RPMI8226 (cell line): ENCODE measurements at regions not wholly inside any gene's neighbourhood (a gene's known extent, or its start where the extent isn't known, plus 50 kb on each side); places are given as distances from the start of the nearest gene placed in this dataset.

Experiments
- DNase-seq: peaks from one replicate; pipeline ENCODE4 v3.0.0-alpha.2; 2015

GRCh38 chr3:163927521-163927920 lies 1150.8 kb downstream of the SI start:
- no peak for DNase-seq

DNA sequence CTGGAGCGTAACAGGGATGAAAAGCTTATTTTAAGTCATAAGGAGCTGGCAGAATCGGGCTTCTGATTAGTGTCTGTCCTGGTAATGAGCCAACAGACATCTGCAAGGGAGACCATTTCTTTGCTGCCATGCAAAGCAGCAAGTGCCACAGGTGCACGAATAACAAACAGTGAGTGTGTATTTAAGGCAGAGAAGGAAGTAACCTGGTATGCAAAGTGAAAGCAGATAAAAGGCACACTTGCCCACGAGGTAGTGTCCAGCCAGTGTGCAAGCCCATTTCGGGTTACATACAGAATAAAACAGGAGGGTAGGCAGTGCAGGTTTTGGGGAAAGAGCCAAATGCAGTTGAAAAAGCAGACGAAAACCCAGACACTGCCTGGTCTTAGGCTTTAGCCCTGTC lies 1153.7 kb downstream of the SI start:
- peak; percentile 77 for DNase-seq

GRCh38 chr3:163919154-163919553 lies 1159.1 kb downstream of the SI start:
- no peak for DNase-seq

DNA sequence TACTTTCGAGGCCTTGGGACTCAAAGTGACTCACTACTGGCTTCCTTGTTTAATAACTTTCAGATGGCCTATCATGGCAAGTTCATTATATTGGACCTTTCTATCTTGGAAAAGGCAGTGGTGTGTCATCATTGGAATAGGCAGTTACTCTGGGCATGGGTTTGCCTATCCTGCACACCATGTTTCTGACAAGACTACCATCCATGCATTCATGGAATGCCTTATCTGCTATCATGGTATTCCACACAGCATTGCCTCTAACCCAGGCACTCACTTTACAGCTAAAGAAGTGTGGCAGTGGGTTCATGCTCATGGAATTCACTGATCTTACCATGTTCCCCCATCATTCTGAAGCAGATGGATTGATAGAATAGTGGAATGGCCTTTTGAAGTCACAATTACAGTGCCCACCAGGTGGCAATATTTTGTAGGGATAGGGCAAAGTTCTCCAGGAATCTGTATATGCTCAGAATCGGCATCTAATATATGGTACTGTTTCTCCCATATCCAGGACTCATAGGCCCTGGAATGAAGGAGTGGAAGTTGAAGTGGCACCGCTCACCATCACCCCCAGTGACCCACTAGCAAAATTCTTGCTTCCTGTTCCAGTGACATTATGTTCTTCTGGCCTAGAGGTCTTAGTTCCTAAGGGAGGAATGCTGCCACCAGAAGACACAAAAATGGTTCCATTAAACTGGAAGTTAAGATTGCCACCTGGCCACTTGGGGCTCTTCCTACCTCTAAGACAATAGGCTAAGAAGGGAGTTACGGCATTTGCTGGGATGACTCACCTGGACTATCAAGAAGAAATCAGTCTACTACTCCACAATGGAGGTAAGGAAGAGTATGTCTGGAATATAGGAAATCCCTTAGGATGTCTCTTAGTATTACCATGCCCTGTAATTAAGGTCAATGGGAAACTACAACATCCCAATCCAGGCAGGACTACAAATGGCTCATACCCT lies 1161.4 kb downstream of the SI start:
- DNase-seq = peak; percentile 49

- DNase-seq = no peak
Measured at GRCh38 chr3:163915280-163915679, 1163.0 kb downstream of the SI start.

DNA sequence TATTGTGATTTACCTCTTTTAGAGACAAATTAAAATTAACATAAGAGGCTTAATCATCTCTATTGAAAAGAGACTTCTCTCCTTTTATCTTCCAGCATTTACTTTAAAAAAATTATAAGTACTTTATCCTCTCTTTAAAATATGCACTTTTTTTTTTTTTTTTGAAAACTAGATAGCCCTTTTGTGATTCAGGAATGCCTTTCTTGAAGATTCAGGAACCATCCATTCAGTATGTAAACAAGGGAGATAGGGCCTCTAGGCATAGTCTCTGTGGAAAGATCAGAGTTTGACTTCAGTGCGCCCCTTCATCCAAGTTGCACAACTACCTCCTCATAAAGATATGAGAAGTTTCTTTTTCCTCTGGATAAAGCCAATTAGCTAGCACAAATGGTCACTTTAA lies 1163.7 kb downstream of the SI start:
- no peak for DNase-seq

DNA sequence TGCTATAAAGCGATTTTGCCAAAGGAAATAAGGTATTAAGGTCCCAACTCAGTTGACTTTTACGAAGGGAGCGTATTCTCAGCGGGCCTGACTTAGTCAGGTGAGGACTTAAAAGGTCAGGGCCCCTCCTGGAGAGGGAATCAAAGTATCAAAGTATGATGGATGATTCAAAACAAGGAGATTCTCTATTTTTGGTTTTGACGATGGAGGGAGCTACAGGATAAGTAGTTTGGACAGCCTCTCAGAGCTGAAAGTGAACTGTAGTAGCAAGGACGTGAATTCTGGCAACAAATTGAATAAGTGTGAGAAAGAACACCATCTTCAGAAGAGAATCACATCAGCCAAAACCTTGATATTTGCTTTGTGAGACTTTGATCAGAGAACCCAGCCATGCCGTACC lies 1186.5 kb downstream of the SI start:
- no peak for DNase-seq

- DNase-seq = no peak
Measured at GRCh38 chr3:163890661-163891060, 1187.6 kb downstream of the SI start.

DNA sequence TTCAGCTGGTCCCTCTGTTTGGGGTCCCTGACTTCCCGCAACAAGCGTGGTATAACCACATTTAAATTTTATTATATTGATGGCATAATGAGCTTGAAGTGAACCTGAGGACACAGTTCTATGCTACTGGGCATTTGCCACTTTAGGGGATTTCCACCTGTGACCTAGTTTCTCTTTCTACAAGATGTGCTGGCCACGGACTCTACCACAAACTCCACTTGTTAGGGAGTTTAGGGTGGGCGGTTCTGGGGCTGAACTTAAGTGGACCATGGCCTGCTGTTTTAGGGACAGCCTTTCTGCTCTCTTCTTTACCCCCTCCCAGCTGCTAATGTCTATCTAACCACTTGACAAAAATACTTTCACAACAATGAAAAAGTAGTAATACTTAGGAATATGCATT lies 1199.1 kb downstream of the SI start:
- no peak for DNase-seq

- no peak for DNase-seq
Measured at GRCh38 chr3:163878396-163878795, 1199.9 kb downstream of the SI start.

- no peak for DNase-seq
Measured at GRCh38 chr3:163877805-163878204, 1200.5 kb downstream of the SI start.

GRCh38 chr3:163863146-163863545 lies 1215.2 kb downstream of the SI start:
- DNase-seq = no peak

- no peak for DNase-seq
Measured at GRCh38 chr3:163852233-163852632, 1226.1 kb downstream of the SI start.

GRCh38 chr3:163838769-163839168 lies 1239.5 kb downstream of the SI start:
- DNase-seq = no peak

- no peak for DNase-seq
Measured at GRCh38 chr3:163832547-163832946, 1245.7 kb downstream of the SI start.

DNA sequence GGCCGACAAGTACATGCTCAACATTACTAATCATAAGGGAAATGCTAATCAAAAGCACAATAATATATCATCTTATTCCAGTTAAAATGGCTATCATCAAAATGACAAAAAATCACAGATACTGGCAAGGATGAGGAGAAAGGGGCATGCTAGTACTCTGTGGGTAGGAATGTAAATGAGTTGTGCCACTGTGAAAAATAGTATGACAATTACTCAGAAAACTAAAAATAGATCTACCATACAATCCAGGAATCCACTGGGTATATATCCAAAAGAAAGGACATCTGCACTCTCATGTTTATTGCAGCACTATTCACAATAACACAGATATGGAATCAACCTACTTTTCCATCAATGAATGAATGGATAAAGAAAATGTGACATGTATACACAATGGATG lies 1256.5 kb downstream of the SI start:
- no peak for DNase-seq

DNA sequence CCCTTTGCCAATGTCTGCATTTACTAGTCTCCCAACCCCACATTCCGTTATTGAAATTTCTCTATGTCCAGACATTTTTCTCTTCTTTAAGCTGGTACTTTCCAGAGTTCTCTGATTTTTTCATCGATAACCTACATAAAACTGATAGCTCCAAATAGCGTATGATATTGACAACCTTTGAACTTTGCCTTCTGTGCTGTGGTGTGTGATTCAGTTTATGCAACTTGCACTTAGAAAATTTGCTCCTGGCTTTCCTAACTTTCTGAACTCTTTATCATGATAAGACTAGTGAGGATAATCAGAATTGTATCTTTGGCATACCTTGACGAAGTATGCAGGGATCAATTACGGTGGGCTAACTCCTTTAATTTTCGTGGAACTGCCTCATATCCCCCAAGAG lies 1261.3 kb downstream of the SI start:
- no peak for DNase-seq

- peak; percentile 28 for DNase-seq
Measured at GRCh38 chr3:163813935-163814334, 1264.4 kb downstream of the SI start.

DNA sequence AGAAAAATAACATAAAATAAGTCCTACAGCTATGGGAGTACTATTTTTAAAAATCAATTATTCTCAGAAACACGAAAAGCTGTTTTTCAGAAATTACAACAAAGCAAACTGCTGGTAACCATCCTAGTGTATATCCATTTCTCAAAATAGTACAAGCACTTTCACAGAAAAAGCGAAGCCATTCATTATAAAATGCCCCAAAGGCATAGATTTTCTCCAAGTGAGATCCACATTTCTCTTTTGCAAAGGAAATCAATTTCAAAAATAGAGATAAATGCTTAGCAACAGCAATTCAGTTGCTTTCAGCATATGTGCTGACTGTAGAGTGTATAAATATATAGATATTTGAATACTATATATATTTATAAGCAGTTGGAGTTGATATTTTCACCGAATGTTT lies 1266.3 kb downstream of the SI start:
- DNase-seq = no peak

DNA sequence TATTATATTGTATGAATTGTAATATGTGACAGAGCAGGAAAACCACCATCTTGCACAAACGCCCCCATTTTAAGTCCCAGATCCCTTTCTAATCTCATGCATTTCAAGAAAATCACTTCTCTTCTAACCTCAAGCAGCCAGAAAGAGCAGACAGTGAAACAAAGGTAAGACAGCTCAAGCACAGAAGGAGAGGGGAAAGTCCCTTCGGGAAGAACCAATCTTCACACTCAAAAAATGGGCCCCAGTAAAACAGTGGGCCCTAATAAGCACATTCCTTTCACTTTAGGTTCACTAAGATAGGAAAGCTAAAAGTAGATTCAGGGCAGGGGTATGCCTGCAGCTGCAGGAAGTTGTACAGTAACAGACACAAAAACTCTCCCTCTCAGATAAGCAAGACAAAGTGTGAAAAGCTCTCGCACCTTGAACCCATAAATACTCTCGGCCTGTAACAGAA lies 1268.7 kb downstream of the SI start:
- peak; percentile 51 for DNase-seq

DNA sequence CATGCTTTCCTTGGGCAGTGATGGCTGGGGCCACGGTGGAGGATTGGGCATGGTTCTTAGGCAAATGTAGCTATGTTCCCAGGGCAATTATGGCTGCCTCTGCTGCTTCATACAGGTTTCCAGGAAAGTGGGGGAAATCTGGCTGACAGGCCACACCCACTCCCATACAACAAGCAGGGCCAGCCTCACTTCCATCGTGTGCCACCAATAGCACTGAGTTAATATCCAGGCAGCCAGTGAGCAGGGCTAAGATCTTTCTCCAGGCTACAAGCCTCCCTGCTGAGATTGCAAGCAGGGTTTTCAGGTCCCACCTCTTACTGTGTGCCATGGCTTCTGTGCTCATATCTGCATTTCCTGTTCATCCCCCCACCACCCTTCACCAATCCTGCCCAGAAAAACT lies 1291.9 kb downstream of the SI start:
- DNase-seq = no peak

- peak; percentile 40 for DNase-seq
Measured at GRCh38 chr3:163785693-163786092, 1292.6 kb downstream of the SI start.

GRCh38 chr3:163779396-163780344 lies 1298.6 kb downstream of the SI start:
- DNase-seq = no peak

DNA sequence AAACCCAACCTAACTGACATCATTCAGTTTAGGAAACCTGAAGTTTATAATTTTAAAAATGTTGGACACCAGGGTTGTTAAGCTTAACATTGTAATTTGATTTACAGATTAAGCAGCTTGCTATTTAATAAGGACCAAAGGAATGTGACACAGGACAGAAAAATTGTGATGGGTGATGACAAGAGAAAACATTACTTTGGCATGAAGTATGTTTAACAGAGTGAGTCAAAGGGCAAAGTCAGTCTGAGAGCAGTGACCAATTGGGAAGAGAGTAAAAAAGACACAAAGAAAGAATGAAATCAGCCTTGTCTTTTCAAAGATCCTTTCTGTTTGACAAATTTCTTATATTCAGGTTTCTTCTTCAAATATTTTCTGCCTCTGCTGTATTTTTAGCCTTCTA lies 1301.6 kb downstream of the SI start:
- DNase-seq = no peak
